LNCaP clone FGC (cell line): ENCODE measurements at regions not wholly inside any gene's neighbourhood (a gene's known extent, or its start where the extent isn't known, plus 50 kb on each side); places are given as distances from the start of the nearest gene placed in this dataset.

Experiments used
- DNase-seq: peaks from one replicate; pipeline ENCODE4 v3.0.0-alpha.2; 2011; ENCODE audit warnings: low read depth
- H3K4me3 ChIP-seq: 2 replicates; pipeline ENCODE4 v1.5.1; 2011; ENCODE audit warnings: mild to moderate bottlenecking, low read depth, low read length, control low read depth
- CTCF ChIP-seq: IDR thresholded peaks from 2 replicates; pipeline ENCODE4 v1.5.1; 2012; ENCODE audit warnings: mild to moderate bottlenecking; ENCODE audit not compliant: control insufficient read depth, insufficient read depth; ENCODE audit errors: extremely low read depth

GRCh38 chr6:50102676-50103075, 52.9 kb upstream of the DEFB112 start:
- no peak for DNase-seq
- TF ChIP-seq CTCF: no peak
- no peak overlapping the region for H3K4me3 ChIP-seq

GRCh38 chr6:50110587-50110986, 60.9 kb upstream of the DEFB112 start:
- no peak overlapping the region for H3K4me3 ChIP-seq
- TF ChIP-seq CTCF: no peak
- no peak for DNase-seq

- H3K4me3 ChIP-seq: no peak overlapping the region
- DNase-seq: no peak
- no peak for TF ChIP-seq CTCF
These were observed 63.5 kb upstream of the DEFB112 start for GRCh38 chr6:50112981-50113857.

- TF ChIP-seq CTCF: no peak
- H3K4me3 ChIP-seq: no peak overlapping the region
- DNase-seq: no peak
These were observed 66.7 kb upstream of the DEFB112 start for GRCh38 chr6:50116390-50116789.

- DNase-seq: no peak
- TF ChIP-seq CTCF: no peak
- H3K4me3 ChIP-seq: no peak overlapping the region
These were observed 67.2 kb upstream of the DEFB112 start for GRCh38 chr6:50116797-50117542.

GRCh38 chr6:50120300-50120699, 70.6 kb upstream of the DEFB112 start:
- DNase-seq: no peak
- TF ChIP-seq CTCF: no peak

More at GRCh38 chr6:50120300-50120699, 70.6 kb upstream of the DEFB112 start:
- no peak overlapping the region for H3K4me3 ChIP-seq
